ENCODE measurements at regions not wholly inside any gene's neighbourhood (a gene's known extent, or its start where the extent isn't known, plus 50 kb on each side); places are given as distances from the start of the nearest gene placed in this dataset.
"Not testable (repeated sequence)": the region's sequence is repeated elsewhere in the genome, so short reads cannot be mapped to it uniquely, and the experiment has no call there.

- no peak for DNase-seq
These were observed 335.7 kb upstream of the SNX7 start for GRCh38 chr1:98325646-98326440.

GRCh38 chr1:98323906-98324358 is 337.6 kb upstream of the SNX7 start:
- DNase-seq: no peak

- DNase-seq: no peak
These were observed 338.1 kb upstream of the SNX7 start for GRCh38 chr1:98323388-98323787.

GRCh38 chr1:98322966-98323365 is 338.6 kb upstream of the SNX7 start:
- DNase-seq: no peak

- DNase-seq: no peak
These were observed 339.4 kb upstream of the SNX7 start for GRCh38 chr1:98322086-98322485.

GRCh38 chr1:98321191-98321590 is 340.3 kb upstream of the SNX7 start:
- DNase-seq: no peak

- DNase-seq: no peak
These were observed 345.1 kb upstream of the SNX7 start for GRCh38 chr1:98316286-98316905.

- DNase-seq: no peak
These were observed 346.2 kb upstream of the SNX7 start for GRCh38 chr1:98315309-98315708.

- DNase-seq: no peak
These were observed 346.9 kb upstream of the SNX7 start for GRCh38 chr1:98314601-98315000.

- DNase-seq: no peak
These were observed 354.9 kb upstream of the SNX7 start for GRCh38 chr1:98306517-98307089.

- no peak for DNase-seq
These were observed 356.2 kb upstream of the SNX7 start for GRCh38 chr1:98305362-98305761.

- DNase-seq: no peak
These were observed 356.6 kb upstream of the SNX7 start for GRCh38 chr1:98304888-98305287.

GRCh38 chr1:98299861-98300260 is 361.7 kb upstream of the SNX7 start:
- DNase-seq: no peak

- no peak for DNase-seq
These were observed 362.2 kb upstream of the SNX7 start for GRCh38 chr1:98299313-98299712.

- DNase-seq: no peak
These were observed 363.2 kb upstream of the SNX7 start for GRCh38 chr1:98298319-98298718.

- DNase-seq: no peak
These were observed 364.8 kb upstream of the SNX7 start for GRCh38 chr1:98296681-98297080.

- DNase-seq: no peak
These were observed 367.4 kb upstream of the SNX7 start for GRCh38 chr1:98294127-98294526.

GRCh38 chr1:98292994-98293393 is 368.5 kb upstream of the SNX7 start:
- DNase-seq: no peak

- DNase-seq: no peak
These were observed 368.5 kb upstream of the DPYD start for GRCh38 chr1:98289311-98289710.

- no peak for DNase-seq
These were observed 367.7 kb upstream of the DPYD start for GRCh38 chr1:98288494-98288893.

GRCh38 chr1:98287626-98288025 is 366.8 kb upstream of the DPYD start:
- no peak for DNase-seq

- no peak for DNase-seq
These were observed 365.8 kb upstream of the DPYD start for GRCh38 chr1:98286656-98287055.

GRCh38 chr1:98285286-98285685 is 364.5 kb upstream of the DPYD start:
- DNase-seq: not testable (repeated sequence)

- no peak for DNase-seq
These were observed 359.2 kb upstream of the DPYD start for GRCh38 chr1:98280049-98280448.
